H1 (cell line): ENCODE measurements at regions not wholly inside any gene's neighbourhood (a gene's known extent, or its start where the extent isn't known, plus 50 kb on each side); places are given as distances from the start of the nearest gene placed in this dataset.

Experiments
- CTCF ChIA-PET: fragments of 300-600 bp; sonication (Branson Sonifier 250); formaldehyde crosslinking; loops from one replicate; lab custom pipeline; 2021; ENCODE audit not compliant: partially characterized antibody; lab: Charles Lee
- POLR2A ChIA-PET: fragments of 300-600 bp; sonication (Branson Sonifier 250); formaldehyde crosslinking; loops from one replicate; lab custom pipeline; 2021; ENCODE audit warnings: inconsistent platforms; ENCODE audit not compliant: partially characterized antibody; lab: Charles Lee
- DNase-seq, 2 experiments: peaks; one replicate each; pipeline versions ENCODE4 v3.0.0 to v3.0.0-alpha.2; 2010 to 2022; ENCODE audit warnings: low spot score in 2 of 2, low read depth in 1 of 2, mixed read lengths in 1 of 2
- FAIRE-seq: peaks from 2 replicates; lab custom pipeline; 2011; peaks lifted over from hg19 to GRCh38; lab: Jason Lieb, UNC
- H2AFZ ChIP-seq: 2 replicates; pipeline ENCODE4 v1.8.1; 2012; ENCODE audit warnings: low read length, inconsistent platforms
- H2AK5ac ChIP-seq: 2 replicates; pipeline ENCODE4 v1.6.1; 2013; ENCODE audit warnings: low read depth, low read length
- H2BK120ac ChIP-seq: replicated peaks from 2 replicates; pipeline ENCODE3; 2013; ENCODE audit warnings: low read depth, low read length, inconsistent platforms
- H2BK12ac ChIP-seq: 2 replicates; pipeline ENCODE4 v1.6.1; 2013; ENCODE audit warnings: low read depth, low read length
- H2BK15ac ChIP-seq: 2 replicates; pipeline ENCODE4 v1.6.1; 2013; ENCODE audit warnings: low read length
- H2BK20ac ChIP-seq: 2 replicates; pipeline ENCODE4 v1.6.1; 2013; ENCODE audit warnings: low read length
- H2BK5ac ChIP-seq: 2 replicates; pipeline ENCODE4 v1.6.1; 2013; ENCODE audit warnings: low read depth, low read length
- H3K14ac ChIP-seq: 2 replicates; pipeline ENCODE4 v1.6.1; 2013; ENCODE audit warnings: inconsistent platforms; ENCODE audit not compliant: insufficient read length
- H3K18ac ChIP-seq: 2 replicates; pipeline ENCODE4 v1.6.1; 2013; ENCODE audit warnings: low read length; ENCODE audit errors: extremely low read depth
- H3K23ac ChIP-seq: 2 replicates; pipeline ENCODE4 v1.6.1; 2013; ENCODE audit warnings: inconsistent platforms; ENCODE audit not compliant: insufficient read length
- H3K23me2 ChIP-seq: 2 replicates; pipeline ENCODE4 v1.6.1; 2013; ENCODE audit warnings: low read depth, low read length
- H3K27ac ChIP-seq: 2 replicates; pipeline ENCODE4 v1.6.1; 2011; ENCODE audit warnings: low read depth, low read length, inconsistent platforms
- H3K27me3 ChIP-seq, 4 experiments: replicated peaks in 1 of 4; 1 replicate in 1 of 4; 2 replicates in 3 of 4; pipeline versions ENCODE4 v1.6.1 to v1.8.1; 2011 to 2013; ENCODE audit warnings: low read length in 3 of 4, mild to moderate bottlenecking in 3 of 4, inconsistent platforms in 2 of 4, mixed read lengths in 2 of 4, moderate library complexity in 1 of 4; ENCODE audit not compliant: control insufficient read depth in 3 of 4, insufficient read depth in 3 of 4; ENCODE audit errors: extremely low read depth in 1 of 4
- H3K36me3 ChIP-seq, 4 experiments: 2 replicates each; pipeline versions ENCODE4 v1.6.1 to v1.8.1; 2011 to 2013; ENCODE audit warnings: mild to moderate bottlenecking in 4 of 4, low read length in 3 of 4, moderate library complexity in 2 of 4, control low read depth in 1 of 4, inconsistent platforms in 1 of 4; ENCODE audit not compliant: insufficient read depth in 4 of 4, control insufficient read depth in 2 of 4
- H3K4ac ChIP-seq: replicated peaks from 2 replicates; pipeline ENCODE3; 2013; ENCODE audit warnings: low read length, low read depth, mixed read lengths, inconsistent platforms; ENCODE audit not compliant: insufficient read length
- H3K4me1 ChIP-seq, 4 experiments: replicated peaks in 1 of 4; 1 replicate in 1 of 4; 2 replicates in 3 of 4; pipeline versions ENCODE4 v1.6.1 to v1.8.1; 2011 to 2013; ENCODE audit warnings: low read length in 3 of 4, inconsistent platforms in 2 of 4, mixed read lengths in 1 of 4; ENCODE audit not compliant: insufficient read depth in 4 of 4, control insufficient read depth in 3 of 4
- H3K4me2 ChIP-seq, 2 experiments: 2 replicates each; pipeline versions ENCODE4 v1.6.1 to v1.8.1; 2011 to 2013; ENCODE audit warnings: low read depth in 2 of 2, low read length in 2 of 2, control low read depth in 1 of 2, inconsistent platforms in 1 of 2, mild to moderate bottlenecking in 1 of 2; ENCODE audit not compliant: insufficient read depth in 1 of 2
- H3K4me3 ChIP-seq, 4 experiments: fragments of 200-600, 300-600 bp in 1 of 4; sonication (generic), shearing (Covaris generic), sonication (Bioruptor Twin) in 1 of 4; 2 replicates each; pipeline versions ENCODE4 v1.5.1 to v1.8.1; 2011 to 2016; ENCODE audit warnings: low read length in 4 of 4, low read depth in 3 of 4, control low read depth in 2 of 4, inconsistent platforms in 2 of 4, mild to moderate bottlenecking in 2 of 4, mixed read lengths in 1 of 4, moderate library complexity in 1 of 4; ENCODE audit not compliant: insufficient read depth in 2 of 4; ENCODE audit errors: extremely low read depth in 1 of 4
- H3K56ac ChIP-seq: replicated peaks from 2 replicates; pipeline ENCODE3; 2013; ENCODE audit warnings: low read depth, mild to moderate bottlenecking, mixed read lengths, low read length, inconsistent platforms; ENCODE audit not compliant: insufficient read length
- H3K79me1 ChIP-seq: 2 replicates; pipeline ENCODE4 v1.6.1; 2013; ENCODE audit warnings: low read depth, low read length, control low read depth
- H3K79me2 ChIP-seq, 2 experiments: 2 replicates each; pipeline versions ENCODE4 v1.6.1 to v1.8.1; 2012 to 2013; ENCODE audit warnings: low read length in 2 of 2, mild to moderate bottlenecking in 2 of 2, inconsistent platforms in 1 of 2; ENCODE audit not compliant: insufficient read depth in 2 of 2, control insufficient read depth in 1 of 2
- H3K9ac ChIP-seq, 4 experiments: replicated peaks in 1 of 4; 1 replicate in 1 of 4; 2 replicates in 3 of 4; pipeline versions ENCODE4 v1.6.1 to v1.8.1; 2011 to 2013; ENCODE audit warnings: low read depth in 3 of 4, low read length in 3 of 4, control low read depth in 2 of 4, mild to moderate bottlenecking in 2 of 4, moderate library complexity in 2 of 4, inconsistent platforms in 1 of 4; ENCODE audit errors: extremely low read depth in 1 of 4
- H3K9me3 ChIP-seq, 2 experiments: 2 replicates each; pipeline versions ENCODE4 v1.6.1 to v1.8.1; 2012 to 2013; ENCODE audit warnings: mild to moderate bottlenecking in 2 of 2, moderate library complexity in 2 of 2, control low read depth in 1 of 2, inconsistent platforms in 1 of 2, low read depth in 1 of 2, low read length in 1 of 2, mixed read lengths in 1 of 2; ENCODE audit not compliant: insufficient read depth in 2 of 2
- H4K20me1 ChIP-seq, 2 experiments: replicated peaks in 1 of 2; 2 replicates each; pipeline versions ENCODE3 to v1.8.1; 2011 to 2013; ENCODE audit warnings: inconsistent platforms in 2 of 2, low read length in 2 of 2, mild to moderate bottlenecking in 1 of 2; ENCODE audit not compliant: insufficient read depth in 2 of 2, control insufficient read depth in 1 of 2
- H4K5ac ChIP-seq: 2 replicates; pipeline ENCODE4 v1.6.1; 2013; ENCODE audit warnings: low read length, low read depth, mixed read lengths, inconsistent platforms; ENCODE audit not compliant: insufficient read length
- H4K8ac ChIP-seq: 2 replicates; pipeline ENCODE4 v1.8.0; 2013; ENCODE audit warnings: mild to moderate bottlenecking, moderate library complexity, low read length, inconsistent platforms; ENCODE audit not compliant: insufficient read depth; ENCODE audit errors: extremely low read depth
- H4K91ac ChIP-seq: replicated peaks from 2 replicates; pipeline ENCODE3; 2013; ENCODE audit warnings: low read length, mixed read lengths, inconsistent platforms; ENCODE audit not compliant: insufficient read length
- ASH2L ChIP-seq: fragments of 200-600, 300-600 bp; sonication (generic); IDR thresholded peaks from one replicate; pipeline ENCODE4 v1.7.1; 2017; ENCODE audit warnings: low read length
- E2F6 ChIP-seq: IDR thresholded peaks from 2 replicates; pipeline ENCODE4 v1.6.1; 2012; ENCODE audit warnings: inconsistent platforms
- FOSL1 ChIP-seq: IDR thresholded peaks from 2 replicates; pipeline ENCODE4 v1.6.1; 2011; ENCODE audit warnings: mild to moderate bottlenecking, low read depth, low read length, moderate library complexity; ENCODE audit not compliant: insufficient read depth
- NRF1 ChIP-seq: IDR thresholded peaks from 2 replicates; pipeline ENCODE4 v1.6.1; 2011; ENCODE audit warnings: mild to moderate bottlenecking, low read depth, low read length, improper control_type of control experiment
- POU5F1 ChIP-seq: IDR thresholded peaks from 2 replicates; pipeline ENCODE4 v1.6.1; 2011; ENCODE audit warnings: low read depth, mild to moderate bottlenecking, low read length, moderate library complexity
- RAD21 ChIP-seq, 2 experiments: IDR thresholded peaks in 1 of 2; conservative IDR thresholded peaks in 1 of 2; 2 replicates each; pipeline ENCODE4 v1.6.1; 2011; ENCODE audit warnings: low read depth in 2 of 2, low read length in 2 of 2, improper control_type of control experiment in 1 of 2, inconsistent platforms in 1 of 2, mild to moderate bottlenecking in 1 of 2, moderate library complexity in 1 of 2
- RFX5 ChIP-seq: IDR thresholded peaks from 2 replicates; pipeline ENCODE4 v1.6.1; 2011; ENCODE audit warnings: low read depth, low read length, improper control_type of control experiment, borderline replicate concordance
- WGBS, 2 experiments: shearing (Covaris generic) in 1 of 2; methylation state at CpG; one replicate each; pipeline versions ENCODE4 v1.1.6 to v1.1.7; 2013 to 2015; ENCODE audit warnings: low lambda C conversion rate in 2 of 2, mixed read lengths in 2 of 2, inconsistent platforms in 1 of 2, low coverage in 1 of 2, missing lambda C conversion rate in 1 of 2; ENCODE audit not compliant: insufficient replicate concordance in 2 of 2, insufficient coverage in 1 of 2, insufficient read length in 1 of 2; ENCODE audit errors: extremely low coverage in 1 of 2, missing lambda C conversion rate in 1 of 2; 5-methylcytosine and 5-hydroxymethylcytosine counted together

GRCh38 chr20:24738981-24739633 is 210.0 kb upstream of the CST7 start:
- Histone ChIP-seq H3K27me3 (no peaks in the 10 kb centered on the region), H3K79me1 (no peaks in the 10 kb centered on the region), H3K56ac (no peak overlapping the region), H4K8ac (no peak overlapping the region), H2AK5ac (no peak overlapping the region), H2AFZ (no peak overlapping the region), H3K4me3 (no peak overlapping the region), H3K4me2 (no peak overlapping the region), H3K18ac (no peak overlapping the region), H3K36me3 (no peaks in the 10 kb centered on the region), H3K23me2 (no peaks in the 10 kb centered on the region), H4K20me1 (no peaks in the 10 kb centered on the region), H2BK12ac (no peak overlapping the region), H3K23ac (no peak overlapping the region), H3K4ac (no peak overlapping the region), H2BK5ac (no peak overlapping the region), H4K5ac (no peak overlapping the region), H3K14ac (no peak overlapping the region), H3K27ac (no peak overlapping the region), H3K9me3 (peaks cover 0 to 3% of the 10 kb centered on the region in 2 experiments; a peak in 1 of 4 replicates), H3K4me1 (peaks cover 0 to 24% (median 5%) of the 10 kb centered on the region in 4 experiments; a peak in 4 of 7 replicates), H2BK15ac (no peak overlapping the region), H4K91ac (no peak overlapping the region), H2BK120ac (no peak overlapping the region), H3K9ac (no peak overlapping the region), H3K79me2 (no peaks in the 10 kb centered on the region), H2BK20ac (no peak overlapping the region; the same call in 1 of the 2 replicates)
- DNase-seq (peak in 1 of 2 experiments; percentile 30), FAIRE-seq (no peak)
- ChIA-PET POLR2A (no interaction called here), CTCF (no interaction called here)
- WGBS, 2 experiments: 91% methylated on average over 7 of the region's 7 CpGs; no CpG with 5 or more reads in 1 of the 2 experiments
- TF ChIP-seq RFX5 (no peak), ASH2L (no peak), NRF1 (no peak), POU5F1 (no peak), RAD21 (IDR thresholded peaks at IDR 0.05 in 1 of 2, conservative IDR thresholded peaks at IDR 0.05 in 1 of 2; ENCODE audit: low read depth in 2 of 2, low read length in 2 of 2) (no peak), FOSL1 (no peak), E2F6 (no peak)
